IMR-90 (cell line): ENCODE measurements at regions not wholly inside any gene's neighbourhood (a gene's known extent, or its start where the extent isn't known, plus 50 kb on each side); places are given as distances from the start of the nearest gene placed in this dataset.

Source experiments
- ATAC-seq: fragments of 200-7000 bp; cut with Tn5 transposase; 2 replicates; pipeline ENCODE4 v1.9.1; 2020; ENCODE audit warnings: low read depth, mild to moderate bottlenecking, moderate library complexity
- BruUV-seq: library from RNA; stranded (reverse); fragments of 400-500 nt; replicated peaks from 2 replicates; lab custom pipeline; 2021; lab: Mats Ljungman, UMichigan
- CTCF ChIA-PET: fragments of 300-600 bp; formaldehyde crosslinking; extraction: SDS; loops from one replicate; lab custom pipeline; 2021; ENCODE audit warnings: antibody characterized with exemption; lab: Yijun Ruan, JAX
- POLR2A ChIA-PET: fragments of 300-600 bp; sonication (Branson Sonifier 250); formaldehyde crosslinking; loops from one replicate; lab custom pipeline; 2022; ENCODE audit warnings: antibody characterized with exemption; ENCODE audit not compliant: unreplicated experiment; lab: Charles Lee
- DNase-seq: peaks from one replicate; pipeline ENCODE4 v3.0.0; 2013
- H2AFZ ChIP-seq: replicated peaks from 2 replicates; pipeline ENCODE3; 2013; ENCODE audit warnings: low read length, mild to moderate bottlenecking; ENCODE audit not compliant: poor library complexity
- H2AK5ac ChIP-seq: 2 replicates; pipeline ENCODE4 v1.6.1; 2013; ENCODE audit warnings: low read depth, low read length, inconsistent platforms
- H2AK9ac ChIP-seq: replicated peaks from 2 replicates; pipeline ENCODE3; 2013; ENCODE audit warnings: mild to moderate bottlenecking, low read depth, low read length, moderate library complexity; ENCODE audit not compliant: poor library complexity
- H2BK120ac ChIP-seq: 2 replicates; pipeline ENCODE4 v1.6.1; 2013; ENCODE audit warnings: low read depth, low read length, inconsistent platforms
- H2BK15ac ChIP-seq: 3 replicates; pipeline ENCODE4 v1.6.1; 2013; ENCODE audit warnings: low read depth, low read length, inconsistent platforms
- H2BK20ac ChIP-seq: 2 replicates; pipeline ENCODE4 v1.6.1; 2013; ENCODE audit warnings: low read depth, mild to moderate bottlenecking, inconsistent platforms, low read length, moderate library complexity
- H2BK5ac ChIP-seq: 2 replicates; pipeline ENCODE4 v1.6.1; 2013; ENCODE audit warnings: mild to moderate bottlenecking, low read depth, low read length, inconsistent platforms; ENCODE audit not compliant: poor library complexity, severe bottlenecking
- H3K14ac ChIP-seq: replicated peaks from 2 replicates; pipeline ENCODE4 v1.6.1; 2013; ENCODE audit warnings: low read depth, low read length, inconsistent platforms
- H3K18ac ChIP-seq: 2 replicates; pipeline ENCODE4 v1.6.1; 2013; ENCODE audit warnings: low read depth, low read length, control low read depth
- H3K23ac ChIP-seq: 2 replicates; pipeline ENCODE4 v1.6.1; 2013; ENCODE audit warnings: low read depth, low read length, inconsistent platforms
- H3K27ac ChIP-seq: 2 replicates; pipeline ENCODE4 v1.5.1; 2013; ENCODE audit warnings: mild to moderate bottlenecking, control low read depth, low read length; ENCODE audit not compliant: insufficient read depth
- H3K27me3 ChIP-seq: 2 replicates; pipeline ENCODE4 v1.6.1; 2013; ENCODE audit warnings: low read length; ENCODE audit not compliant: control insufficient read depth, insufficient read depth
- H3K36me3 ChIP-seq: 2 replicates; pipeline ENCODE4 v1.6.1; 2013; ENCODE audit warnings: low read length, mixed read lengths; ENCODE audit not compliant: control insufficient read depth, insufficient read depth
- H3K4ac ChIP-seq: 2 replicates; pipeline ENCODE4 v1.6.1; 2013; ENCODE audit warnings: low read depth, low read length, inconsistent platforms
- H3K4me1 ChIP-seq: 2 replicates; pipeline ENCODE4 v1.6.1; 2013; ENCODE audit warnings: low read length, mixed read lengths; ENCODE audit not compliant: control insufficient read depth, insufficient read depth
- H3K4me2 ChIP-seq: 2 replicates; pipeline ENCODE4 v1.6.1; 2013; ENCODE audit warnings: low read depth, mild to moderate bottlenecking, control low read depth, low read length, moderate library complexity
- H3K4me3 ChIP-seq: 2 replicates; pipeline ENCODE4 v1.5.1; 2013; ENCODE audit warnings: low read depth, mild to moderate bottlenecking, control low read depth, low read length, moderate library complexity; ENCODE audit not compliant: insufficient read depth
- H3K56ac ChIP-seq: 2 replicates; pipeline ENCODE4 v1.6.1; 2013; ENCODE audit warnings: low read length, inconsistent platforms; ENCODE audit not compliant: insufficient read depth; ENCODE audit errors: extremely low read depth
- H3K79me1 ChIP-seq, 2 experiments: 2 replicates each; pipeline ENCODE4 v1.6.1; 2013; ENCODE audit warnings: low read length in 2 of 2, inconsistent platforms in 1 of 2, low read depth in 1 of 2
- H3K9ac ChIP-seq: 2 replicates; pipeline ENCODE4 v1.6.1; 2013; ENCODE audit warnings: low read depth, low read length, control low read depth
- H3K9me1 ChIP-seq: 2 replicates; pipeline ENCODE4 v1.6.1; 2013; ENCODE audit warnings: low read length, inconsistent platforms; ENCODE audit not compliant: insufficient read depth
- H3K9me3 ChIP-seq: 2 replicates; pipeline ENCODE4 v1.6.1; 2013; ENCODE audit warnings: low read length; ENCODE audit not compliant: control insufficient read depth, insufficient read depth
- H4K20me1 ChIP-seq: 2 replicates; pipeline ENCODE4 v1.6.1; 2013; ENCODE audit warnings: low read length, inconsistent platforms; ENCODE audit not compliant: insufficient read depth
- H4K5ac ChIP-seq: 2 replicates; pipeline ENCODE4 v1.6.1; 2013; ENCODE audit warnings: mild to moderate bottlenecking, low read depth, low read length, control low read depth
- H4K8ac ChIP-seq, 2 experiments: 2 replicates each; pipeline ENCODE4 v1.6.1; 2013; ENCODE audit warnings: low read depth in 2 of 2, low read length in 2 of 2, control low read depth in 1 of 2, inconsistent platforms in 1 of 2
- H4K91ac ChIP-seq: 2 replicates; pipeline ENCODE4 v1.6.1; 2013; ENCODE audit warnings: low read depth, low read length, inconsistent platforms; ENCODE audit not compliant: insufficient read depth
- BHLHE40 ChIP-seq: fragments of 150-350 bp; IDR thresholded peaks from 2 replicates; pipeline ENCODE4 v1.6.1; 2016; ENCODE audit warnings: mild to moderate bottlenecking, low read depth, low read length
- CEBPB ChIP-seq: IDR thresholded peaks from 2 replicates; pipeline ENCODE4 v1.6.1; 2012; ENCODE audit warnings: low read depth, low read length, improper control_type of control experiment
- CHD1 ChIP-seq: IDR thresholded peaks from 2 replicates; pipeline ENCODE4 v1.6.1; 2012; ENCODE audit warnings: low read depth, low read length, improper control_type of control experiment
- FOS ChIP-seq: fragments of 150-350 bp; IDR thresholded peaks from 2 replicates; pipeline ENCODE4 v1.6.1; 2016; ENCODE audit warnings: low read depth, low read length
- MAFK ChIP-seq: IDR thresholded peaks from 2 replicates; pipeline ENCODE4 v1.6.1; 2012; ENCODE audit warnings: low read depth, low read length, improper control_type of control experiment
- MAZ ChIP-seq: IDR thresholded peaks from 2 replicates; pipeline ENCODE4 v1.6.1; 2012; ENCODE audit warnings: low read depth, mild to moderate bottlenecking, low read length, improper control_type of control experiment, moderate library complexity, borderline replicate concordance
- NFE2L2 ChIP-seq: fragments of 150-350 bp; IDR thresholded peaks from 2 replicates; pipeline ENCODE4 v1.6.1; 2016; ENCODE audit warnings: low read depth, mild to moderate bottlenecking, low read length
- POLR2A ChIP-seq: IDR thresholded peaks from 2 replicates; pipeline ENCODE4 v1.6.1; 2012; ENCODE audit warnings: mild to moderate bottlenecking, low read depth, low read length
- RAD21 ChIP-seq: IDR thresholded peaks from 2 replicates; pipeline ENCODE4 v1.6.1; 2012; ENCODE audit warnings: low read length, improper control_type of control experiment
- RCOR1 ChIP-seq: IDR thresholded peaks from 2 replicates; pipeline ENCODE4 v1.6.1; 2012; ENCODE audit warnings: mild to moderate bottlenecking, low read length, improper control_type of control experiment; ENCODE audit not compliant: insufficient replicate concordance
- RFX5 ChIP-seq: IDR thresholded peaks from 2 replicates; pipeline ENCODE4 v1.8.0; 2012; ENCODE audit warnings: low read depth, mild to moderate bottlenecking, low read length, moderate library complexity
- SMC3 ChIP-seq: fragments of 150-350 bp; IDR thresholded peaks from 2 replicates; pipeline ENCODE4 v1.6.1; 2016; ENCODE audit warnings: low read depth, mild to moderate bottlenecking, antibody characterized with exemption, low read length, moderate library complexity
- WGBS, 2 experiments: methylation state at CpG; one replicate each; pipeline versions ENCODE4 v1.1.5 to v1.1.7; 2013; ENCODE audit warnings: missing lambda C conversion rate in 2 of 2; ENCODE audit not compliant: insufficient read length in 1 of 2; ENCODE audit errors: extremely low coverage in 2 of 2; 5-methylcytosine and 5-hydroxymethylcytosine counted together
- dilution Hi-C: fragments of 300-500 bp; cut with HindIII; formaldehyde crosslinking; loops from one replicate; pipeline ENCODE4 v1.14.3; 2018; ENCODE audit warnings: low sequenced_read_pairs; ENCODE audit not compliant: unreplicated experiment
- in situ Hi-C: fragments of 300-500 bp; cut with MboI; formaldehyde crosslinking; loops from 3 replicates; pipeline ENCODE4 v1.14.3; 2019; ENCODE audit warnings: low sequenced_read_pairs, inconsistent platforms, mixed read lengths
- intact Hi-C: fragments of 100-400 bp; cut with micrococcal nuclease; formaldehyde crosslinking; loops from 2 replicates; pipeline ENCODE4 v1.10.0; 2022
- TF ChIP-seq, protein P1 (sequence below): fragments of 150-350 bp; IDR thresholded peaks from 2 replicates; pipeline ENCODE4 v1.6.1; 2017; ENCODE audit warnings: mild to moderate bottlenecking, antibody characterized with exemption, low read length, low read depth
- TF ChIP-seq, protein P2 (sequence below): fragments of 150-350 bp; IDR thresholded peaks from 2 replicates; pipeline ENCODE4 v1.6.1; 2016; ENCODE audit warnings: low read depth, mild to moderate bottlenecking, low read length, moderate library complexity, borderline replicate concordance

DNA sequence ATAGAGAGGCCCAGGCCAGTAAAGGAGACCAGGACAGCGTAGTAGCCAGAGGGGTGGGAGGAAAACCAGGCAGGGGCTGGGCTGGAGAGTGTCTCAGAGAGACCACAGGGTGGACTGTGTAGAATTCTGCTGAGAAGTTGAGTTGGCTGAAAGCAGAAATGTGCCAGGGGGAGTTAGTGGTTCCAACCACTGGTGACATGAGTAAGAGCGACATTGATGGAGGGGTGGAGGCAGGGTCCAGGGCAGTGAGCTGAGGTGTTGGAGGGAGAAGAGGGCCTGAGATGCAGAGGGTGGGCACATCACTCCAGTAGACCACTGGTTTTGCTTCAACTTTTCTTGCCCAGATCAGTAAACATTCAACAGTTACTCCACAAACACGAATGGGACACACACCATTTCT, 106.5 kb downstream of the ASB7 start:
- no peak for DNase-seq
- Histone ChIP-seq H3K36me3 (no peaks in the 10 kb centered on the region), H3K23ac (no peak overlapping the region), H2AK5ac (no peak overlapping the region), H2AK9ac (no peak overlapping the region), H3K18ac (no peak overlapping the region), H3K27ac (no peak overlapping the region), H3K79me1 (no peaks in the 10 kb centered on the region), H3K4ac (no peak overlapping the region), H3K4me3 (no peak overlapping the region), H3K9ac (no peak overlapping the region), H2BK120ac (no peak overlapping the region), H2AFZ (no peak overlapping the region), H3K9me1 (peaks cover 18% of the 10 kb centered on the region), H3K14ac (no peak overlapping the region), H3K9me3 (no peaks in the 10 kb centered on the region), H3K4me1 (peaks cover 26% of the 10 kb centered on the region), H3K56ac (no peak overlapping the region), H4K8ac (no peak overlapping the region), H2BK20ac (no peak overlapping the region), H2BK5ac (no peak overlapping the region), H4K20me1 (no peaks in the 10 kb centered on the region), H3K27me3 (no peaks in the 10 kb centered on the region), H2BK15ac (no peak overlapping the region), H4K91ac (no peak overlapping the region), H3K4me2 (no peak overlapping the region), H4K5ac (no peak overlapping the region)
- intact Hi-C loops (no loop called here), in situ Hi-C loops (loop anchor here (25.0 kb wide), 1 partner anchor 553 kb away; the partner anchor contains the start of gene CHSY1), dilution Hi-C loops (no loop called here)
- ChIA-PET POLR2A (no interaction called here), CTCF (no interaction called here)
- 100% methylated on average over 1 of the region's 3 CpGs; no CpG with 5 or more reads in 1 of the 2 experiments for WGBS, 2 experiments
- no peak for ATAC-seq
- TF ChIP-seq CEBPB (no peak), FOS (no peak), SMC3 (no peak), RFX5 (no peak), NFE2L2 (no peak), MAZ (no peak), MAFK (no peak), BHLHE40 (no peak), CHD1 (no peak), RCOR1 (no peak), POLR2A (no peak), RAD21 (no peak)
- TF ChIP-seq, protein P1, sequence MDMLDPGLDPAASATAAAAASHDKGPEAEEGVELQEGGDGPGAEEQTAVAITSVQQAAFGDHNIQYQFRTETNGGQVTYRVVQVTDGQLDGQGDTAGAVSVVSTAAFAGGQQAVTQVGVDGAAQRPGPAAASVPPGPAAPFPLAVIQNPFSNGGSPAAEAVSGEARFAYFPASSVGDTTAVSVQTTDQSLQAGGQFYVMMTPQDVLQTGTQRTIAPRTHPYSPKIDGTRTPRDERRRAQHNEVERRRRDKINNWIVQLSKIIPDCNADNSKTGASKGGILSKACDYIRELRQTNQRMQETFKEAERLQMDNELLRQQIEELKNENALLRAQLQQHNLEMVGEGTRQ, result no peak
- TF ChIP-seq, protein P2, sequence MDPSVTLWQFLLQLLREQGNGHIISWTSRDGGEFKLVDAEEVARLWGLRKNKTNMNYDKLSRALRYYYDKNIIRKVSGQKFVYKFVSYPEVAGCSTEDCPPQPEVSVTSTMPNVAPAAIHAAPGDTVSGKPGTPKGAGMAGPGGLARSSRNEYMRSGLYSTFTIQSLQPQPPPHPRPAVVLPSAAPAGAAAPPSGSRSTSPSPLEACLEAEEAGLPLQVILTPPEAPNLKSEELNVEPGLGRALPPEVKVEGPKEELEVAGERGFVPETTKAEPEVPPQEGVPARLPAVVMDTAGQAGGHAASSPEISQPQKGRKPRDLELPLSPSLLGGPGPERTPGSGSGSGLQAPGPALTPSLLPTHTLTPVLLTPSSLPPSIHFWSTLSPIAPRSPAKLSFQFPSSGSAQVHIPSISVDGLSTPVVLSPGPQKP, result no peak
- no TSS peak for BruUV-seq
